ENCODE measurements at regions not wholly inside any gene's neighbourhood (a gene's known extent, or its start where the extent isn't known, plus 50 kb on each side); places are given as distances from the start of the nearest gene placed in this dataset.

DNA sequence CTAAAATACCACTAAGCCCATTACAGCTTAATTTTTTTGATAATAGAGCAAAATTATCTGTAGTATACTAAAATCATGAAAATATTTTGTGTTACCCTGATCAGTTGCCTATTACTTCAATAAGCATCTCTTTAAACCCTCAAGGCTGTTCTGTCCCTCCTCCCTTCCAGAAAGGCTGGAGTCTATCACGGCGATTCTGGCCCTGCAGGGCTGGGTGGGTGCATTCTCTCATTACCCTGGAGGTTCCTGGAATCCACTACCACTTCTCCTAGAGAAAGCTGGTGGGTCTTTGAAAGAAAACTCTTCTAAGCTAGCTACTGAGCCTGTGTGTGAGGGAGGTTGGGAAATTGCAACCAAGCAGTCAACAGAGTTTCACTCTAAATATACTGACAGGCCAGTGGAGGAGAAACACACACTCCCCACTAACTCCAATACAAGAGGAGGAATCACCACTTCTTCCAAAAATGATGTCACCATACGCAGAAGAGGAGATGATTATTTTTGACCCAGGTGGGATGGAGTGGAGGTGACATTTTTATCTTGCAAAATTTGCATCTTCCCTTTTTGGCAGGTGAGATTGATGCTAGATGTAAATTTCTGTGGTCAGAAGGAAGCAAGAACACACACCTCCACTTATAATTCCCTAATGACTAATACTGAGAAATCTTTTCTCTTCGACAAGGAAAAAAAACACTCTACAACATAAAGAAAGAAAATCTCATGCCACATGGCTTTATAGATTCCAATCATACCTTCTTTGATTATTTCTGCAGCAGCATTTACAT is 182.3 kb upstream of the PHACTR1 start:
- TF ChIP-seq EZH2 (IDR thresholded peaks at IDR 0.05; ENCODE audit: insufficient read depth, low read length), result no peak
- TF ChIP-seq, protein P1, sequence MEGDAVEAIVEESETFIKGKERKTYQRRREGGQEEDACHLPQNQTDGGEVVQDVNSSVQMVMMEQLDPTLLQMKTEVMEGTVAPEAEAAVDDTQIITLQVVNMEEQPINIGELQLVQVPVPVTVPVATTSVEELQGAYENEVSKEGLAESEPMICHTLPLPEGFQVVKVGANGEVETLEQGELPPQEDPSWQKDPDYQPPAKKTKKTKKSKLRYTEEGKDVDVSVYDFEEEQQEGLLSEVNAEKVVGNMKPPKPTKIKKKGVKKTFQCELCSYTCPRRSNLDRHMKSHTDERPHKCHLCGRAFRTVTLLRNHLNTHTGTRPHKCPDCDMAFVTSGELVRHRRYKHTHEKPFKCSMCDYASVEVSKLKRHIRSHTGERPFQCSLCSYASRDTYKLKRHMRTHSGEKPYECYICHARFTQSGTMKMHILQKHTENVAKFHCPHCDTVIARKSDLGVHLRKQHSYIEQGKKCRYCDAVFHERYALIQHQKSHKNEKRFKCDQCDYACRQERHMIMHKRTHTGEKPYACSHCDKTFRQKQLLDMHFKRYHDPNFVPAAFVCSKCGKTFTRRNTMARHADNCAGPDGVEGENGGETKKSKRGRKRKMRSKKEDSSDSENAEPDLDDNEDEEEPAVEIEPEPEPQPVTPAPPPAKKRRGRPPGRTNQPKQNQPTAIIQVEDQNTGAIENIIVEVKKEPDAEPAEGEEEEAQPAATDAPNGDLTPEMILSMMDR (IDR thresholded peaks at IDR 0.05; ENCODE audit: insufficient read depth, low read depth, low read length), result no peak

All from astrocyte (in vitro differentiated cells and primary cell).